Fibroblast of pulmonary artery (primary cell): ENCODE measurements at regions not wholly inside any gene's neighbourhood (a gene's known extent, or its start where the extent isn't known, plus 50 kb on each side); places are given as distances from the start of the nearest gene placed in this dataset.

Source experiments
- DNase-seq: peaks from one replicate; pipeline ENCODE4 v3.0.0-alpha.2; 2010; ENCODE audit warnings: low read depth
- H3K4me3 ChIP-seq: replicated peaks from 2 replicates; pipeline ENCODE4 v1.5.1; 2011; ENCODE audit warnings: low read depth, mild to moderate bottlenecking, control low read depth, low read length, moderate library complexity
- CTCF ChIP-seq: IDR thresholded peaks from 2 replicates; pipeline ENCODE4 v1.5.1; 2011; ENCODE audit warnings: mild to moderate bottlenecking, control low read depth, low read length, inconsistent platforms; ENCODE audit errors: missing control alignments

GRCh38 chr4:133377286-133377685 lies 228.2 kb downstream of the PCDH10 start:
- H3K4me3 ChIP-seq: no peak overlapping the region
- no peak for TF ChIP-seq CTCF
- no peak for DNase-seq

GRCh38 chr4:133372699-133373098 lies 223.6 kb downstream of the PCDH10 start:
- TF ChIP-seq CTCF: no peak
- no peak for DNase-seq
- no peak overlapping the region for H3K4me3 ChIP-seq

- peak; percentile 35 for DNase-seq
- H3K4me3 ChIP-seq: no peak overlapping the region
- TF ChIP-seq CTCF: no peak
Observed at GRCh38 chr4:133355633-133356032, 206.5 kb downstream of the PCDH10 start.

GRCh38 chr4:133347409-133347808 lies 198.3 kb downstream of the PCDH10 start:
- DNase-seq: no peak
- TF ChIP-seq CTCF: no peak
- H3K4me3 ChIP-seq: no peak overlapping the region

- DNase-seq: no peak
- no peak overlapping the region for H3K4me3 ChIP-seq
- TF ChIP-seq CTCF: no peak
Observed at GRCh38 chr4:133324491-133324890, 175.4 kb downstream of the PCDH10 start.

GRCh38 chr4:133323670-133324069 lies 174.6 kb downstream of the PCDH10 start:
- H3K4me3 ChIP-seq: no peak overlapping the region
- DNase-seq: no peak
- TF ChIP-seq CTCF: no peak

GRCh38 chr4:133320576-133321170 lies 171.6 kb downstream of the PCDH10 start:
- TF ChIP-seq CTCF: peak; percentile 76
- peak; percentile 52 for DNase-seq
- no peak overlapping the region for H3K4me3 ChIP-seq
